ENCODE measurements at regions not wholly inside any gene's neighbourhood (a gene's known extent, or its start where the extent isn't known, plus 50 kb on each side); places are given as distances from the start of the nearest gene placed in this dataset.

- TF ChIP-seq, protein P1, sequence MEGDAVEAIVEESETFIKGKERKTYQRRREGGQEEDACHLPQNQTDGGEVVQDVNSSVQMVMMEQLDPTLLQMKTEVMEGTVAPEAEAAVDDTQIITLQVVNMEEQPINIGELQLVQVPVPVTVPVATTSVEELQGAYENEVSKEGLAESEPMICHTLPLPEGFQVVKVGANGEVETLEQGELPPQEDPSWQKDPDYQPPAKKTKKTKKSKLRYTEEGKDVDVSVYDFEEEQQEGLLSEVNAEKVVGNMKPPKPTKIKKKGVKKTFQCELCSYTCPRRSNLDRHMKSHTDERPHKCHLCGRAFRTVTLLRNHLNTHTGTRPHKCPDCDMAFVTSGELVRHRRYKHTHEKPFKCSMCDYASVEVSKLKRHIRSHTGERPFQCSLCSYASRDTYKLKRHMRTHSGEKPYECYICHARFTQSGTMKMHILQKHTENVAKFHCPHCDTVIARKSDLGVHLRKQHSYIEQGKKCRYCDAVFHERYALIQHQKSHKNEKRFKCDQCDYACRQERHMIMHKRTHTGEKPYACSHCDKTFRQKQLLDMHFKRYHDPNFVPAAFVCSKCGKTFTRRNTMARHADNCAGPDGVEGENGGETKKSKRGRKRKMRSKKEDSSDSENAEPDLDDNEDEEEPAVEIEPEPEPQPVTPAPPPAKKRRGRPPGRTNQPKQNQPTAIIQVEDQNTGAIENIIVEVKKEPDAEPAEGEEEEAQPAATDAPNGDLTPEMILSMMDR (IDR thresholded peaks at IDR 0.05; ENCODE audit: low read depth, low read length) = no peak
- no peak for TF ChIP-seq POLR2A (IDR thresholded peaks at IDR 0.05; ENCODE audit: extremely low read depth, insufficient read length)
These were observed 281.1 kb downstream of the PTPRU start for GRCh38 chr1:29517251-29518086.

All from NB4 (cell line).